ENCODE measurements at regions not wholly inside any gene's neighbourhood (a gene's known extent, or its start where the extent isn't known, plus 50 kb on each side); places are given as distances from the start of the nearest gene placed in this dataset.

DNA sequence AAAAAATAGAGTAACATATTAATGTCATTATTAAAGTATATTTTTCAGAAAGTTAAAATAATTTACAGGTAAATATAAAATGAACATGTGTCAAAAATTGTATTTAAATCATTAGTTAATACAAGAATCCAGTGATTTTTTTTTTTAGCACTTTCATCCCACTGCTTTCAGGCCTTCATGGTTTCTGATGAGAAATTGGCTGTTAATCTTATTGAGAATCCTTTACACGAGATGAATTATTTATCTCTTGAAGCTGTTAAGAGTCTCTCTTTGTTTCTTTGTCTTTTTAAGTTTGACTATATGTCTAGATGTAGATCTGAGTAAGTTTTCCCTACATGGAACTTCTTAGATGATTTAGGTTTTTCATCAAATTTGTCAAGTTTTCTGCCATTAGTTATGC, 578.5 kb upstream of the KCND2 start:
- TF ChIP-seq POLR2A (IDR thresholded peaks at IDR 0.05; ENCODE audit: low read depth, low read length) (no peak), TAF1 (IDR thresholded peaks at IDR 0.05; ENCODE audit: low read depth, low read length) (no peak)
